Colonic mucosa (tissue), 4 donors: ENCODE measurements at regions not wholly inside any gene's neighbourhood (a gene's known extent, or its start where the extent isn't known, plus 50 kb on each side); places are given as distances from the start of the nearest gene placed in this dataset.

ENCODE experiments used
- DNase-seq: peaks from one replicate; pipeline ENCODE4 v3.0.0-alpha.2; 2020
- H3K27ac ChIP-seq: fragments of 200-600 bp; one replicate; pipeline ENCODE4 v1.8.0; 2021
- H3K27me3 ChIP-seq: fragments of 200-600 bp; one replicate; pipeline ENCODE4 v1.8.0; 2021
- H3K36me3 ChIP-seq: fragments of 200-600 bp; one replicate; pipeline ENCODE4 v1.8.0; 2021
- H3K4me1 ChIP-seq: fragments of 200-600 bp; one replicate; pipeline ENCODE4 v1.8.0; 2021; ENCODE audit warnings: mild to moderate bottlenecking
- H3K4me3 ChIP-seq: fragments of 200-600 bp; one replicate; pipeline ENCODE4 v1.8.0; 2021
- H3K9ac ChIP-seq, 2 donors: one replicate each; pipeline ENCODE4 v1.7.0; 2013; ENCODE audit warnings: control low read depth in 2 of 2, low read depth in 2 of 2, low read length in 2 of 2
- H3K9me3 ChIP-seq: fragments of 200-600 bp; one replicate; pipeline ENCODE4 v1.8.0; 2021
- intact Hi-C: fragments of 100-400 bp; cut with DNase I; formaldehyde crosslinking; loops from one replicate; pipeline ENCODE4 v1.14.1; 2022
- TF ChIP-seq, protein P1 (sequence below): fragments of 200-600 bp; IDR thresholded peaks from one replicate; pipeline ENCODE4 v1.8.0; 2022; ENCODE audit warnings: antibody characterized with exemption, mild to moderate bottlenecking
- donor health status: healthy.
- donor health status: DM: no; HTN: no; CAD: no.
- donor health status: DM: no; HTN: no; CAD: no.

- no peak overlapping the region for H3K4me3 ChIP-seq
- H3K36me3 ChIP-seq, result no peaks in the 10 kb centered on the region
- no peak for DNase-seq
- intact Hi-C loops, result no loop called here
- no peak overlapping the region for H3K9ac ChIP-seq
- no peaks in the 10 kb centered on the region for H3K4me1 ChIP-seq
- H3K27ac ChIP-seq, result no peak overlapping the region
- no peaks in the 10 kb centered on the region for H3K27me3 ChIP-seq
- H3K9me3 ChIP-seq, result no peaks in the 10 kb centered on the region
- TF ChIP-seq, protein P1, sequence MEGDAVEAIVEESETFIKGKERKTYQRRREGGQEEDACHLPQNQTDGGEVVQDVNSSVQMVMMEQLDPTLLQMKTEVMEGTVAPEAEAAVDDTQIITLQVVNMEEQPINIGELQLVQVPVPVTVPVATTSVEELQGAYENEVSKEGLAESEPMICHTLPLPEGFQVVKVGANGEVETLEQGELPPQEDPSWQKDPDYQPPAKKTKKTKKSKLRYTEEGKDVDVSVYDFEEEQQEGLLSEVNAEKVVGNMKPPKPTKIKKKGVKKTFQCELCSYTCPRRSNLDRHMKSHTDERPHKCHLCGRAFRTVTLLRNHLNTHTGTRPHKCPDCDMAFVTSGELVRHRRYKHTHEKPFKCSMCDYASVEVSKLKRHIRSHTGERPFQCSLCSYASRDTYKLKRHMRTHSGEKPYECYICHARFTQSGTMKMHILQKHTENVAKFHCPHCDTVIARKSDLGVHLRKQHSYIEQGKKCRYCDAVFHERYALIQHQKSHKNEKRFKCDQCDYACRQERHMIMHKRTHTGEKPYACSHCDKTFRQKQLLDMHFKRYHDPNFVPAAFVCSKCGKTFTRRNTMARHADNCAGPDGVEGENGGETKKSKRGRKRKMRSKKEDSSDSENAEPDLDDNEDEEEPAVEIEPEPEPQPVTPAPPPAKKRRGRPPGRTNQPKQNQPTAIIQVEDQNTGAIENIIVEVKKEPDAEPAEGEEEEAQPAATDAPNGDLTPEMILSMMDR, result no peak
These were observed 216.2 kb upstream of the TNP1 start for GRCh38 chr2:217076058-217076435.

GRCh38 chr2:217075268-217076057 is 215.6 kb upstream of the TNP1 start:
- Histone ChIP-seq H3K9me3 (no peaks in the 10 kb centered on the region), H3K27ac (peak overlapping the region; percentile 6), H3K4me3 (no peak overlapping the region), H3K4me1 (no peaks in the 10 kb centered on the region), H3K9ac (no peak overlapping the region), H3K36me3 (no peaks in the 10 kb centered on the region), H3K27me3 (no peaks in the 10 kb centered on the region)
- intact Hi-C loops, result no loop called here
- DNase-seq, result no peak
- TF ChIP-seq, protein P1, result no peak

DNA sequence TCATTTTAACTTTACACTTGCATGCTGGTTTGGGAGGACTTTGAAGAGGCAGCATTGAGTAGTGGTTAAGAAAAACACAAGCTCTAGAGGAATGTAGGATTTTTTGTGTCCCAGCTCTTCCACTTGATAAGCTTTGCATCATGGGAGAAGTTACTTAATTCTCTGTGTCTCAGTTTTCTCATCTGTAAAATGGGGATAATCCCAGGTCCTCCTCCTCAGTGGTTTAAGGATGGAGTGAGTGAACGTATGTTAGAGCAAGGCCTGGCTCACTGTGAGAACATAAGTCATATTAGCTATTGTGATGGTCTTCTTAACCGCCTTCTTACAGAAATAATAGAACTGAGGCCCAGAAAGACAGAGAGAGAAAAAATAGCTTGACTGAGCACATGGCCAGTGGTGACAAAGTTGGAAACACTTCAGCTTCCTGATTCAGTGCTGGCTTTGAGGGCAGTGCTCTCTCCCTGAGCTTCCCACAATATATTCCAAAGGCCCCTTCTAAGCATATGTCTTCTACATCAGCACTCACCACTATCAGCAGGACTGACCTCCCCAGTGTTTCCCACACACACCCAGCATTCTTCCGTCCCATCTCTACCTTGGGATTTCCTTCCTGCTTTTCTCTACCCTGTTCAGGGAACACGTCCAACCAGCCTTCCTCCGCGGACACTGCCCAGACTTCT is 214.9 kb upstream of the TNP1 start:
- no peaks in the 10 kb centered on the region for H3K36me3 ChIP-seq
- peak overlapping the region; percentile 6 for H3K27ac ChIP-seq
- intact Hi-C loops, result no loop called here
- DNase-seq, result no peak
- no peak overlapping the region for H3K4me3 ChIP-seq
- no peaks in the 10 kb centered on the region for H3K4me1 ChIP-seq
- no peaks in the 10 kb centered on the region for H3K27me3 ChIP-seq
- H3K9ac ChIP-seq, result no peak overlapping the region
- TF ChIP-seq, protein P1, result no peak
- no peaks in the 10 kb centered on the region for H3K9me3 ChIP-seq

DNA sequence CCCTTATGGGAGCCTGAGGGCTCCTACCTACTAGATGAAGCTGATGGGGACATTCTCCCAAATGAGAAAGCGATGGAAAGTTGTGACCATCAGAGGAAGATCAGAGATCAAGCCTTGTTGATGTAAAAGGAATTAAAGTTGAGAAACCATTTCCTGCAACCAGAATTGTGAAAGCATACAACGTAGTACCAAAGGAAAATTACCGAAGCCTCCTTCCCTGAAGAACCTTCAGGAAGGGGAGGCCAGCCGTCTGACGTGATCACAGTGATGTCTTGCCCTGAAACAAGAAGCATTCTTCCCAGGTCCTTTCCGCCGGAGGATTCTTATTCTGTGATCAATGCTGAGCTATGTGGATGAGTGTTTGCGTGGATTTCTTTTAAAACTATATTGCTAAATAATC is 211.6 kb upstream of the TNP1 start:
- Histone ChIP-seq H3K4me1 (no peaks in the 10 kb centered on the region), H3K27me3 (no peaks in the 10 kb centered on the region), H3K9ac (no peak overlapping the region), H3K9me3 (no peaks in the 10 kb centered on the region), H3K27ac (no peak overlapping the region), H3K36me3 (no peaks in the 10 kb centered on the region), H3K4me3 (no peak overlapping the region)
- no peak for DNase-seq
- TF ChIP-seq, protein P1, result no peak
- intact Hi-C loops, result no loop called here

DNA sequence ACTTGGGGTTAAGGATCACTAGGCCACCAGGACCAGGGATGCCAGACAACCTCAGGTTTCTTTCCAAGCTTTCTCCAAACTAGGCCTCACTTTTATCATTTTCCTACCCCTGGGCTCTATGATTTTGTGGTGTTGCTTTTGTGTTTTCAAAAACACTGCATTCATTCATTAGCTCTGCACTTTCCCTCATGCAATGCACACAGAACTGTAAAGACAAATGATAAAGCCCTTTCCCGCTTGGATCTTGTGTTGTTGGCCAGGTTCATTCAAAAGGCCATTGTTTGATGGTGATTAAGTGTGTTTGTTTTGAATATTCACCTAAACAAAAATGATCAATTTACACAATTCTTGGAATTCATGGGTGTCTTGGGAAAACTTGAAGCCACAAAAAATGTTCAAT is 210.7 kb upstream of the TNP1 start:
- Histone ChIP-seq H3K36me3 (no peaks in the 10 kb centered on the region), H3K27ac (no peak overlapping the region), H3K4me3 (no peak overlapping the region), H3K27me3 (no peaks in the 10 kb centered on the region), H3K9ac (no peak overlapping the region), H3K4me1 (no peaks in the 10 kb centered on the region), H3K9me3 (no peaks in the 10 kb centered on the region)
- intact Hi-C loops, result no loop called here
- TF ChIP-seq, protein P1, result no peak
- no peak for DNase-seq
